ENCODE measurements at regions not wholly inside any gene's neighbourhood (a gene's known extent, or its start where the extent isn't known, plus 50 kb on each side); places are given as distances from the start of the nearest gene placed in this dataset.

- H3K79me2 ChIP-seq (ENCODE audit: insufficient read depth, low read length) = no peaks in the 10 kb centered on the region
- no peak overlapping the region for H3K4me2 ChIP-seq (ENCODE audit: insufficient read depth, low read length)
- TF ChIP-seq CTCF (IDR thresholded peaks at IDR 0.05; ENCODE audit: extremely low read depth, low read depth, low read length) = no peak
- peaks cover 22% of the 10 kb centered on the region for H3K27me3 ChIP-seq (ENCODE audit: insufficient read depth, low read length)
- no peak overlapping the region for H3K27ac ChIP-seq (ENCODE audit: low read depth, low read length)
- H2AFZ ChIP-seq (ENCODE audit: low read length) = no peak overlapping the region
- no peak overlapping the region for H3K4me3 ChIP-seq (ENCODE audit: insufficient read depth, low read length)
- no peaks in the 10 kb centered on the region for H3K36me3 ChIP-seq (ENCODE audit: insufficient read depth, low read length)
- H4K20me1 ChIP-seq (ENCODE audit: insufficient read depth, low read length) = no peaks in the 10 kb centered on the region
- no peaks in the 10 kb centered on the region for H3K4me1 ChIP-seq (ENCODE audit: insufficient read depth, low read length)
- no peaks in the 10 kb centered on the region for H3K9me3 ChIP-seq (ENCODE audit: low read depth, low read length)
- DNase-seq (ENCODE audit: insufficient read length, low spot score, missing footprints) = no peak
Observed at GRCh38 chr21:32878661-32879060, 107.1 kb upstream of the PAXBP1 start.

- Histone ChIP-seq H4K20me1 (ENCODE audit: insufficient read depth, low read length) (no peaks in the 10 kb centered on the region), H3K79me2 (ENCODE audit: insufficient read depth, low read length) (no peaks in the 10 kb centered on the region), H3K27ac (ENCODE audit: low read depth, low read length) (no peak overlapping the region), H3K4me2 (ENCODE audit: insufficient read depth, low read length) (no peak overlapping the region), H3K27me3 (ENCODE audit: insufficient read depth, low read length) (peaks cover 26% of the 10 kb centered on the region), H2AFZ (ENCODE audit: low read length) (no peak overlapping the region), H3K36me3 (ENCODE audit: insufficient read depth, low read length) (no peaks in the 10 kb centered on the region), H3K9me3 (ENCODE audit: low read depth, low read length) (no peaks in the 10 kb centered on the region), H3K4me1 (ENCODE audit: insufficient read depth, low read length) (no peaks in the 10 kb centered on the region), H3K4me3 (ENCODE audit: insufficient read depth, low read length) (no peak overlapping the region)
- no peak for TF ChIP-seq CTCF (IDR thresholded peaks at IDR 0.05; ENCODE audit: extremely low read depth, low read depth, low read length)
- no peak for DNase-seq (ENCODE audit: insufficient read length, low spot score, missing footprints)
Observed at GRCh38 chr21:32881458-32881857, 109.9 kb upstream of the PAXBP1 start.

- Histone ChIP-seq H2AFZ (ENCODE audit: low read length) (no peak overlapping the region), H3K4me2 (ENCODE audit: insufficient read depth, low read length) (no peak overlapping the region)
- no peak for TF ChIP-seq CTCF (IDR thresholded peaks at IDR 0.05; ENCODE audit: extremely low read depth, low read depth, low read length)
Observed at GRCh38 chr21:32884062-32884461, 112.5 kb upstream of the PAXBP1 start.

GRCh38 chr21:32886339-32886738 lies 114.8 kb upstream of the PAXBP1 start:
- peak overlapping the region; percentile 26 for H3K4me3 ChIP-seq (ENCODE audit: insufficient read depth, low read length)

More at GRCh38 chr21:32884062-32884461, 112.5 kb upstream of the PAXBP1 start:
- no peaks in the 10 kb centered on the region for H4K20me1 ChIP-seq (ENCODE audit: insufficient read depth, low read length)
- peaks cover 4% of the 10 kb centered on the region for H3K4me1 ChIP-seq (ENCODE audit: insufficient read depth, low read length)
- H3K36me3 ChIP-seq (ENCODE audit: insufficient read depth, low read length) = no peaks in the 10 kb centered on the region
- no peaks in the 10 kb centered on the region for H3K9me3 ChIP-seq (ENCODE audit: low read depth, low read length)
- H3K27me3 ChIP-seq (ENCODE audit: insufficient read depth, low read length) = peaks cover 26% of the 10 kb centered on the region
- no peak overlapping the region for H3K27ac ChIP-seq (ENCODE audit: low read depth, low read length)
- H3K4me3 ChIP-seq (ENCODE audit: insufficient read depth, low read length) = no peak overlapping the region
- no peak for DNase-seq (ENCODE audit: insufficient read length, low spot score, missing footprints)
- no peaks in the 10 kb centered on the region for H3K79me2 ChIP-seq (ENCODE audit: insufficient read depth, low read length)

More at GRCh38 chr21:32886339-32886738, 114.8 kb upstream of the PAXBP1 start:
- H3K27ac ChIP-seq (ENCODE audit: low read depth, low read length) = no peak overlapping the region
- H4K20me1 ChIP-seq (ENCODE audit: insufficient read depth, low read length) = no peaks in the 10 kb centered on the region
- H3K27me3 ChIP-seq (ENCODE audit: insufficient read depth, low read length) = peaks cover 14% of the 10 kb centered on the region
- peaks cover 8% of the 10 kb centered on the region for H3K4me1 ChIP-seq (ENCODE audit: insufficient read depth, low read length)
- no peaks in the 10 kb centered on the region for H3K79me2 ChIP-seq (ENCODE audit: insufficient read depth, low read length)
- H3K9me3 ChIP-seq (ENCODE audit: low read depth, low read length) = no peaks in the 10 kb centered on the region
- peak overlapping the region; percentile 57 for H3K4me2 ChIP-seq (ENCODE audit: insufficient read depth, low read length)
- no peak for DNase-seq (ENCODE audit: insufficient read length, low spot score, missing footprints)
- H3K36me3 ChIP-seq (ENCODE audit: insufficient read depth, low read length) = no peaks in the 10 kb centered on the region
- no peak for TF ChIP-seq CTCF (IDR thresholded peaks at IDR 0.05; ENCODE audit: extremely low read depth, low read depth, low read length)
- no peak overlapping the region for H2AFZ ChIP-seq (ENCODE audit: low read length)

Measured in osteoblast (primary cell).